Smooth muscle cell (in vitro differentiated cells): ENCODE measurements at regions not wholly inside any gene's neighbourhood (a gene's known extent, or its start where the extent isn't known, plus 50 kb on each side); places are given as distances from the start of the nearest gene placed in this dataset.

Experiments used
- DNase-seq: peaks from one replicate; lab custom pipeline; 2025; ENCODE audit not compliant: unreplicated experiment; lab: John Stamatoyannopoulos, UW
- H2AFZ ChIP-seq: fragments of 200-600 bp; sonication (generic); 2 replicates; pipeline ENCODE4 v1.6.0; 2016; ENCODE audit warnings: antibody characterized with exemption, low read depth, mild to moderate bottlenecking
- H3F3A ChIP-seq: fragments of 200-600 bp; sonication (generic); 2 replicates; pipeline ENCODE4 v1.6.0; 2017; ENCODE audit warnings: antibody characterized with exemption, low read depth
- H3K27ac ChIP-seq: fragments of 200-600 bp; sonication (generic); 2 replicates; pipeline ENCODE4 v1.5.1; 2016; ENCODE audit warnings: low read depth, mild to moderate bottlenecking
- H3K27me3 ChIP-seq: fragments of 200-600 bp; sonication (generic); 2 replicates; pipeline ENCODE4 v1.6.1; 2016; ENCODE audit warnings: low read depth, mild to moderate bottlenecking
- H3K36me3 ChIP-seq: fragments of 200-600 bp; sonication (generic); 2 replicates; pipeline ENCODE4 v1.5.1; 2016; ENCODE audit warnings: low read depth
- H3K4me1 ChIP-seq: fragments of 200-600 bp; sonication (generic); 2 replicates; pipeline ENCODE4 v1.5.1; 2016; ENCODE audit warnings: low read depth
- H3K4me2 ChIP-seq: fragments of 200-600 bp; sonication (generic); 2 replicates; pipeline ENCODE4 v1.6.0; 2016; ENCODE audit warnings: mild to moderate bottlenecking
- H3K4me3 ChIP-seq: fragments of 200-600 bp; sonication (generic); 2 replicates; pipeline ENCODE4 v1.5.1; 2016; ENCODE audit warnings: mild to moderate bottlenecking
- H3K79me2 ChIP-seq: fragments of 200-600 bp; sonication (generic); 2 replicates; pipeline ENCODE4 v1.6.0; 2016; ENCODE audit warnings: low read depth, mild to moderate bottlenecking
- H3K9ac ChIP-seq: fragments of 200-600 bp; sonication (generic); 2 replicates; pipeline ENCODE4 v1.6.0; 2016; ENCODE audit warnings: low read depth
- H3K9me3 ChIP-seq: fragments of 200-600 bp; sonication (generic); replicated peaks from 2 replicates; pipeline ENCODE4 v1.5.1; 2016; ENCODE audit warnings: low read depth
- H4K20me1 ChIP-seq: fragments of 200-600 bp; sonication (generic); 2 replicates; pipeline ENCODE4 v1.6.0; 2016; ENCODE audit warnings: low read depth
- WGBS: methylation state at CpG from one replicate; pipeline ENCODE4 v1.1.7; 2016; ENCODE audit warnings: low lambda C conversion rate; 5-methylcytosine and 5-hydroxymethylcytosine counted together
- TF ChIP-seq, protein P1 (sequence below): fragments of 200-600 bp; sonication (generic); IDR thresholded peaks from 2 replicates; pipeline ENCODE4 v1.5.1; 2017; ENCODE audit warnings: borderline replicate concordance, mild to moderate bottlenecking, antibody characterized with exemption; ENCODE audit not compliant: insufficient read depth, poor library complexity, severe bottlenecking

DNA sequence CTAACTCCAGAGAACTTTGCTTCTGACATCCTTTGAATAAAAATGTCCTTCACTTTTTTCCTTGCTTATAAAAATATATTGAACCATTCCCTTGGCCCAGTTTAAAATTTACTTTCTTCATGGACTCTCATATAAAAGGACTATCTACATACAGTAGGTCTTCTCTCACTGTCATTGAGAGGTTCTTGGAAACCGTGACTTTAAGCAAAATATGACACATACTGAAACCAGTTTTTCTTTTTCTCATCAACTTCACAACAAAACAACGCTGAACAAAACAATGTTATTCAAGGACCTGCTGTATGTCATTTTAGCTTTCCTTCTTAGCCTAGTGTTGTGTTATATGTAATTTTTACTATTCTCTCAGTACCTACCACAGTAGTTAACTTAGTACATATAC is 496.8 kb downstream of the CENPC start:
- Histone ChIP-seq H3K27ac (no peak overlapping the region), H4K20me1 (no peaks in the 10 kb centered on the region), H2AFZ (no peak overlapping the region), H3K4me1 (no peaks in the 10 kb centered on the region), H3K9ac (no peak overlapping the region), H3K9me3 (no peaks in the 10 kb centered on the region), H3K79me2 (no peaks in the 10 kb centered on the region), H3K36me3 (no peaks in the 10 kb centered on the region), H3K4me2 (no peak overlapping the region), H3K4me3 (no peak overlapping the region), H3K27me3 (no peaks in the 10 kb centered on the region), H3F3A (no peaks in the 10 kb centered on the region)
- no peak for DNase-seq
- TF ChIP-seq, protein P1, sequence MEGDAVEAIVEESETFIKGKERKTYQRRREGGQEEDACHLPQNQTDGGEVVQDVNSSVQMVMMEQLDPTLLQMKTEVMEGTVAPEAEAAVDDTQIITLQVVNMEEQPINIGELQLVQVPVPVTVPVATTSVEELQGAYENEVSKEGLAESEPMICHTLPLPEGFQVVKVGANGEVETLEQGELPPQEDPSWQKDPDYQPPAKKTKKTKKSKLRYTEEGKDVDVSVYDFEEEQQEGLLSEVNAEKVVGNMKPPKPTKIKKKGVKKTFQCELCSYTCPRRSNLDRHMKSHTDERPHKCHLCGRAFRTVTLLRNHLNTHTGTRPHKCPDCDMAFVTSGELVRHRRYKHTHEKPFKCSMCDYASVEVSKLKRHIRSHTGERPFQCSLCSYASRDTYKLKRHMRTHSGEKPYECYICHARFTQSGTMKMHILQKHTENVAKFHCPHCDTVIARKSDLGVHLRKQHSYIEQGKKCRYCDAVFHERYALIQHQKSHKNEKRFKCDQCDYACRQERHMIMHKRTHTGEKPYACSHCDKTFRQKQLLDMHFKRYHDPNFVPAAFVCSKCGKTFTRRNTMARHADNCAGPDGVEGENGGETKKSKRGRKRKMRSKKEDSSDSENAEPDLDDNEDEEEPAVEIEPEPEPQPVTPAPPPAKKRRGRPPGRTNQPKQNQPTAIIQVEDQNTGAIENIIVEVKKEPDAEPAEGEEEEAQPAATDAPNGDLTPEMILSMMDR = no peak
- 44% methylated on average over 2 of the region's 2 CpGs for WGBS

DNA sequence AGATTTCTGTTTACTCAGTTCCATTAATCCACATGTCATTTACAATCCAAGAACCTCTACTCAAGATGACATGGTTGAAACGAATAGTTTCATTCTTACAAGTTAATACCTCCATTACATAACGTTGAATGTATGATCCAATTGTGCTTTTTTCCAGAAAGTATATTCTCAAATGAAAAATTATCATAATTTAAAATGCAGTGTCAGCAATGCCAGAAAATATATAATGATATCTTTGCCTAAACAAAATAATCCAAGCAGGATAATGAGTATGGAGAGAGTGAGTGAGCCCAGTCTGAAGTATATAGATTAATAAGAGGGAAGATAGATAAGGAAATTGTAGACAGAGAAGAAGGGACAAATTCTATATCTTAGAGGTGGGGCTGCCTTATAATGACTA is 505.0 kb downstream of the CENPC start:
- H3K4me1 ChIP-seq = no peaks in the 10 kb centered on the region
- H3K27ac ChIP-seq = no peak overlapping the region
- no peak overlapping the region for H3K4me3 ChIP-seq
- H3K9me3 ChIP-seq = no peaks in the 10 kb centered on the region
- no peaks in the 10 kb centered on the region for H4K20me1 ChIP-seq
- no peak overlapping the region for H2AFZ ChIP-seq
- no peak for DNase-seq
- H3K79me2 ChIP-seq = no peaks in the 10 kb centered on the region
- H3F3A ChIP-seq = no peaks in the 10 kb centered on the region
- 85% methylated on average over 2 of the region's 2 CpGs for WGBS
- no peaks in the 10 kb centered on the region for H3K36me3 ChIP-seq
- no peaks in the 10 kb centered on the region for H3K27me3 ChIP-seq
- no peak overlapping the region for H3K9ac ChIP-seq
- no peak overlapping the region for H3K4me2 ChIP-seq
- TF ChIP-seq, protein P1 = no peak

DNA sequence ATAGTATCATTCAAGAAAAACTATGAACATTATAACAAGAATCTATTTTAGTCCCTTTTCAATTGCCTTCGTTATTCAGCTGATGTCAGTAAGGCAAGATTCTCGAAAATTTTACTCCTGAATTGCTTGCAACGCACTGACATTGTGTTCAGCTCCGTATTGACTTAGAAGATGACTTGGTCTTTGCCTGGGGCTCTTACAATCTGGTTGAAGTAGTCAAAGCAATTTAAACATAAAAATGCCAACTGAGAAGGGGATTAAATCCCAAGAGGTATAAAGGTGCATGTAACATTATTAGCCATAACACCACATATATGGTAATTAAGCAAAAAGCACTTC is 507.1 kb downstream of the CENPC start:
- H3K4me1 ChIP-seq = no peaks in the 10 kb centered on the region
- TF ChIP-seq, protein P1 = no peak
- H4K20me1 ChIP-seq = no peaks in the 10 kb centered on the region
- H3K4me2 ChIP-seq = no peak overlapping the region
- no peaks in the 10 kb centered on the region for H3K36me3 ChIP-seq
- no peak overlapping the region for H3K9ac ChIP-seq
- H3K4me3 ChIP-seq = no peak overlapping the region
- no peak overlapping the region for H2AFZ ChIP-seq
- H3K79me2 ChIP-seq = no peaks in the 10 kb centered on the region
- H3F3A ChIP-seq = no peaks in the 10 kb centered on the region
- no peak for DNase-seq
- H3K27me3 ChIP-seq = no peaks in the 10 kb centered on the region
- H3K27ac ChIP-seq = no peak overlapping the region
- no peaks in the 10 kb centered on the region for H3K9me3 ChIP-seq
- WGBS = 60% methylated on average over 4 of the region's 4 CpGs

DNA sequence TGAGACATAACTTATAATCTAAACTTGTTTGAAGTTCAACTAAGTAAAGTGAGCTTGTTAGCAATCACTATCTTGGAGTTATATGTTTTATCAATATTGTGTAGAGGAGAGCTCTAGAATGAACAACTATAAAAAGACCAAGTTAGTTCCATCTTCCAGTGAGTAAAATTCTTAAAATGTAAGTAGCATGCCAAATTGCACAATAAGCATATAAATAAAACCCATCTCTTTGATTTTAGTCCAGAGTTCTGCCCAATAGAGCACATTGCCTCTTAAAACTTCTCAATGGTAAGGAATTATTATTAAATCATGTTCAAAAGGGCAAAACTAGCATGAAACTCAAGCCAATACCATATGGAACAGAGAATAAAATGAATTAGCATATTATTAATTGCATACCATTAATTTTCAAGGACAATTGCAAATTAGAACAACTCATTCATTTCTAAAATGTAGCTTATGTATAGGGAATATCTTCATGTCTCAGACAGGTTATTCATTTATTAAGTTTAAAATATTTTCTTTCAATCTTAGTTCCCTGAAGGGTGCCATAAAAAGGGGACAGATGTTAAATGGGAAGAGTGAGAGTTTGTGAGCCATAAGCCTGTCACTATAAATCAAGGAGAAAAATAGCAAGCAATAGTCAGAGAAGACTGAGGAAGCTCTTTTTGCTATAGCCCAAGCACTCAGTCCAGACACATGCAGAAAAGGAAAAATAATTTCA is 507.6 kb downstream of the CENPC start:
- no peak overlapping the region for H3K4me2 ChIP-seq
- H3K79me2 ChIP-seq = no peaks in the 10 kb centered on the region

More for the DNA sequence above, 507.6 kb downstream of the CENPC start:
- no peak overlapping the region for H3K9ac ChIP-seq
- TF ChIP-seq, protein P1 = no peak
- no peak overlapping the region for H2AFZ ChIP-seq
- no peaks in the 10 kb centered on the region for H3F3A ChIP-seq
- no peak overlapping the region for H3K27ac ChIP-seq
- H3K9me3 ChIP-seq = no peaks in the 10 kb centered on the region
- H3K4me3 ChIP-seq = no peak overlapping the region
- DNase-seq = no peak
- H3K36me3 ChIP-seq = no peaks in the 10 kb centered on the region
- H3K4me1 ChIP-seq = no peaks in the 10 kb centered on the region
- H4K20me1 ChIP-seq = no peaks in the 10 kb centered on the region
- no peaks in the 10 kb centered on the region for H3K27me3 ChIP-seq
